Memory B cell (primary cell): ENCODE measurements at regions not wholly inside any gene's neighbourhood (a gene's known extent, or its start where the extent isn't known, plus 50 kb on each side); places are given as distances from the start of the nearest gene placed in this dataset.

Experiments
- ATAC-seq: fragments of 150-1000 bp; cut with Tn5 transposase; 2 replicates; pipeline ENCODE4 v1.10.0; 2021; ENCODE audit warnings: low read depth, mild to moderate bottlenecking, moderate library complexity
- DNase-seq, 2 donors: peaks; one replicate each; pipeline ENCODE4 v3.0.0; 2022; ENCODE audit warnings: low spot score in 2 of 2
- H3K27ac Mint-ChIP-seq: one replicate; pipeline ENCODE4 v1.8.0; 2022; ENCODE audit warnings: mild to moderate bottlenecking, moderate library complexity, mixed read lengths
- H3K27me3 Mint-ChIP-seq: one replicate; pipeline ENCODE4 v1.8.0; 2022; ENCODE audit warnings: mixed read lengths
- H3K36me3 Mint-ChIP-seq: one replicate; pipeline ENCODE4 v1.8.0; 2022; ENCODE audit warnings: mild to moderate bottlenecking, mixed read lengths
- H3K4me1 Mint-ChIP-seq: one replicate; pipeline ENCODE4 v1.8.0; 2022; ENCODE audit warnings: mixed read lengths
- H3K4me3 Mint-ChIP-seq: one replicate; pipeline ENCODE4 v1.8.0; 2022; ENCODE audit warnings: mild to moderate bottlenecking, moderate library complexity, mixed read lengths
- H3K9me3 Mint-ChIP-seq: one replicate; pipeline ENCODE4 v1.8.0; 2022; ENCODE audit warnings: mixed read lengths

- no peak for ATAC-seq
Observed at GRCh38 chr9:13646500-13647021, 367.1 kb upstream of the MPDZ start.

DNA sequence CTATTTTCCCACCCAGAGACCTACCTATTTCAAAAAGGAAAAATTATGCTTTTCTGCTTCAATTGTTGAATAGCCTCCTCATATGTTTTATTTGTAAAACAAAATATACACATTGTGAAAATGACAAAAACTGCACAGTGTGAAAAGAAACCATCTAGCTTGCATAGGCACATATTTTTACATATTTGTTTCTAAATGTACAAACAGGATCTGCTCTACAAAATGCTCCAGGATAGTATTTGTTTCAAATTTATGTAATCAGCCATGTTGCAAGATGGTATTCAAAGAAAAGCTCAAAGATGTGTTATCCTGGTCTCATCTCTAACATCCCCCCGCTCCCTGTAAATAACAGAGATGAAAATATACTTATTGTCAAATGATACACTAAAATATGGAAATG is 366.1 kb upstream of the MPDZ start:
- no peak overlapping the region for H3K4me3 Mint-ChIP-seq
- H3K4me1 Mint-ChIP-seq: no peaks in the 10 kb centered on the region
- H3K27me3 Mint-ChIP-seq: no peaks in the 10 kb centered on the region
- DNase-seq: no peak
- no peak overlapping the region for H3K27ac Mint-ChIP-seq
- H3K9me3 Mint-ChIP-seq: peaks cover 5% of the 10 kb centered on the region
- ATAC-seq: no peak
- H3K36me3 Mint-ChIP-seq: no peaks in the 10 kb centered on the region

More at GRCh38 chr9:13646500-13647021, 367.1 kb upstream of the MPDZ start:
- DNase-seq: no peak
- H3K27me3 Mint-ChIP-seq: no peaks in the 10 kb centered on the region
- H3K36me3 Mint-ChIP-seq: no peaks in the 10 kb centered on the region
- no peaks in the 10 kb centered on the region for H3K4me1 Mint-ChIP-seq
- no peak overlapping the region for H3K27ac Mint-ChIP-seq
- peaks cover 5% of the 10 kb centered on the region for H3K9me3 Mint-ChIP-seq
- H3K4me3 Mint-ChIP-seq: no peak overlapping the region

GRCh38 chr9:13644675-13645074 is 365.2 kb upstream of the MPDZ start:
- DNase-seq (no peak), ATAC-seq (no peak)
- H3K27ac Mint-ChIP-seq: no peak overlapping the region
- H3K36me3 Mint-ChIP-seq: no peaks in the 10 kb centered on the region
- no peak overlapping the region for H3K4me3 Mint-ChIP-seq
- H3K9me3 Mint-ChIP-seq: peaks cover 5% of the 10 kb centered on the region
- H3K27me3 Mint-ChIP-seq: no peaks in the 10 kb centered on the region
- H3K4me1 Mint-ChIP-seq: no peaks in the 10 kb centered on the region

DNA sequence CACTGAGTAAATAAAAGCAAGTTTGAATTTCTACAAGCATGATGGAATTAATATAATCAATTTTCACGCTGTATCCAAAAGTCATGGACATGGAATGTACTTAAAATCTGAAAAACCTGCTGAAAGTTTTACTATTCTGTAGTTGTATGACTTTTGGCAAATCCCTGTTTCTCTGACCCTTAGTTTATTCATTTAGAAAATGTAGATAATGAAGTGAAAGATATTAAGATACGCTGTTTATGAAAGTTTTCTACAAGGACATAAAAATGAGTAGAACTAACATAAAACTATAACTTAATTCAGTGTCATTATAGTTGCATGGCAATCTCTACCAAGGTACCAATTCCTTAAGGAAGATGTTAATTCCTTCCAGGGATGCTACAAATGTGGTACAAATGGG is 363.2 kb upstream of the MPDZ start:
- ATAC-seq: no peak
- H3K27ac Mint-ChIP-seq: no peak overlapping the region

GRCh38 chr9:13629067-13629466 is 349.6 kb upstream of the MPDZ start:
- Mint-ChIP-seq H3K27ac (no peak overlapping the region), H3K4me1 (no peaks in the 10 kb centered on the region), H3K36me3 (no peaks in the 10 kb centered on the region), H3K9me3 (peaks cover 18% of the 10 kb centered on the region), H3K27me3 (no peaks in the 10 kb centered on the region), H3K4me3 (no peak overlapping the region)
- no peak for DNase-seq
- no peak for ATAC-seq

More for the DNA sequence above, 363.2 kb upstream of the MPDZ start:
- Mint-ChIP-seq H3K4me3 (no peak overlapping the region), H3K9me3 (peaks cover 6% of the 10 kb centered on the region), H3K4me1 (no peaks in the 10 kb centered on the region), H3K36me3 (no peaks in the 10 kb centered on the region), H3K27me3 (no peaks in the 10 kb centered on the region)
- no peak for DNase-seq

GRCh38 chr9:13628526-13628925 is 349.0 kb upstream of the MPDZ start:
- no peak for DNase-seq
- no peaks in the 10 kb centered on the region for H3K27me3 Mint-ChIP-seq
- H3K4me3 Mint-ChIP-seq: no peak overlapping the region
- H3K27ac Mint-ChIP-seq: no peak overlapping the region
- H3K36me3 Mint-ChIP-seq: no peaks in the 10 kb centered on the region
- peaks cover 16% of the 10 kb centered on the region for H3K9me3 Mint-ChIP-seq
- no peaks in the 10 kb centered on the region for H3K4me1 Mint-ChIP-seq
- ATAC-seq: no peak

GRCh38 chr9:13627502-13627901 is 348.0 kb upstream of the MPDZ start:
- Mint-ChIP-seq H3K4me1 (no peaks in the 10 kb centered on the region), H3K4me3 (no peak overlapping the region), H3K27ac (no peak overlapping the region), H3K9me3 (peaks cover 12% of the 10 kb centered on the region), H3K27me3 (no peaks in the 10 kb centered on the region), H3K36me3 (no peaks in the 10 kb centered on the region)
- DNase-seq: no peak
- ATAC-seq: no peak

DNA sequence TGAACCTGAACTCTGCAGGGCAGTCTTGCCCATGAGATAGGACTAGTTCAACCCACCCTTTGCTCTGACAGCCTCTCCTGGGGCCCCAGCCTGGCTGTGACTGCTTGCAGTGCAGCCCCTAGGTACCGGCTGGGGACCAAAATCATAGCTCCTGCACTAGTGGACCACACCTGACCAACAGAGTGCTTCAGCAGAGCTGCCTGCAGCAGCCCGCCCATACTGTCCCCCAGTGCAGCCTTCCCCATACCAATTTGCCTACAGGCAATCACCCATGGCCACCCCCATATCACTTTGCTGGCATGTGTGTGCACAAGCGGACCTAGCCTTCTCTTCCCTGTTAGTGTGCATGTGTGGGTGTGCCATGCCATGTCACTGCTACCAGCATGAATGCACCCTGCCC is 347.6 kb upstream of the MPDZ start:
- Mint-ChIP-seq H3K9me3 (peaks cover 12% of the 10 kb centered on the region), H3K4me3 (no peak overlapping the region), H3K36me3 (no peaks in the 10 kb centered on the region), H3K4me1 (no peaks in the 10 kb centered on the region), H3K27ac (no peak overlapping the region), H3K27me3 (no peaks in the 10 kb centered on the region)
- DNase-seq (no peak), ATAC-seq (no peak)

GRCh38 chr9:13626601-13627000 is 347.1 kb upstream of the MPDZ start:
- peaks cover 10% of the 10 kb centered on the region for H3K9me3 Mint-ChIP-seq
- H3K36me3 Mint-ChIP-seq: no peaks in the 10 kb centered on the region
- H3K27ac Mint-ChIP-seq: no peak overlapping the region
- DNase-seq (no peak), ATAC-seq (no peak)
- no peak overlapping the region for H3K4me3 Mint-ChIP-seq
- no peaks in the 10 kb centered on the region for H3K4me1 Mint-ChIP-seq
- no peaks in the 10 kb centered on the region for H3K27me3 Mint-ChIP-seq

GRCh38 chr9:13621872-13622564 is 342.5 kb upstream of the MPDZ start:
- Mint-ChIP-seq H3K27me3 (no peaks in the 10 kb centered on the region), H3K36me3 (no peaks in the 10 kb centered on the region), H3K9me3 (peaks cover 2% of the 10 kb centered on the region), H3K4me3 (no peak overlapping the region), H3K27ac (no peak overlapping the region), H3K4me1 (no peaks in the 10 kb centered on the region)
- DNase-seq: no peak
- no peak for ATAC-seq

DNA sequence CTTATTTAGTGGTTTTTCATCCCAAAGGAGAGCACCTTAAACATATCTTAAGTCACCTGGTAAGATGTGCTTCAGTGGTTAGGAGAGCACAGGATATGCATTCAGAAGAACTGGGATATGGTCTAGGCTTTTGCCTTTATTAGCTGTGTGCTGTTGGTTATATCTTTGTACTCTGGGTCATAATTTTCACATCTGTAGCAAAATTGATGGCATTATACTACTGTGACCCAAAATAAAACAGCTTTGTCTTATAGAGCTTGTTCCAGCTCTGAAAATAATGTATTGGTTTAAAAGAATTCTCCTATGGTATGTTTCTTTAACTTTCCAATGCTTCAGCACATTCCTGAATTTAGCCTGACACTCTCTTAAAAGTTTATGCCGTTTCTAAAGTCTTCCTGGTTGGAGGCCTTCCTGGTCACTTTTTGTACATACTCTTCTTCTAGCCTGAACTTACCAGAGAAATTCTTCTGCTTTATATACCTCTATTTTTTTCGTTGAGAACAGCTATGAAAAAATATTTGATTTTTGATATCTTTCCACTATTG is 337.1 kb upstream of the MPDZ start:
- ATAC-seq (no peak), DNase-seq (no peak)
- H3K9me3 Mint-ChIP-seq: peaks cover 5% of the 10 kb centered on the region
- H3K27ac Mint-ChIP-seq: no peak overlapping the region
- H3K4me3 Mint-ChIP-seq: no peak overlapping the region
- no peaks in the 10 kb centered on the region for H3K36me3 Mint-ChIP-seq
- no peaks in the 10 kb centered on the region for H3K4me1 Mint-ChIP-seq
- H3K27me3 Mint-ChIP-seq: no peaks in the 10 kb centered on the region

DNA sequence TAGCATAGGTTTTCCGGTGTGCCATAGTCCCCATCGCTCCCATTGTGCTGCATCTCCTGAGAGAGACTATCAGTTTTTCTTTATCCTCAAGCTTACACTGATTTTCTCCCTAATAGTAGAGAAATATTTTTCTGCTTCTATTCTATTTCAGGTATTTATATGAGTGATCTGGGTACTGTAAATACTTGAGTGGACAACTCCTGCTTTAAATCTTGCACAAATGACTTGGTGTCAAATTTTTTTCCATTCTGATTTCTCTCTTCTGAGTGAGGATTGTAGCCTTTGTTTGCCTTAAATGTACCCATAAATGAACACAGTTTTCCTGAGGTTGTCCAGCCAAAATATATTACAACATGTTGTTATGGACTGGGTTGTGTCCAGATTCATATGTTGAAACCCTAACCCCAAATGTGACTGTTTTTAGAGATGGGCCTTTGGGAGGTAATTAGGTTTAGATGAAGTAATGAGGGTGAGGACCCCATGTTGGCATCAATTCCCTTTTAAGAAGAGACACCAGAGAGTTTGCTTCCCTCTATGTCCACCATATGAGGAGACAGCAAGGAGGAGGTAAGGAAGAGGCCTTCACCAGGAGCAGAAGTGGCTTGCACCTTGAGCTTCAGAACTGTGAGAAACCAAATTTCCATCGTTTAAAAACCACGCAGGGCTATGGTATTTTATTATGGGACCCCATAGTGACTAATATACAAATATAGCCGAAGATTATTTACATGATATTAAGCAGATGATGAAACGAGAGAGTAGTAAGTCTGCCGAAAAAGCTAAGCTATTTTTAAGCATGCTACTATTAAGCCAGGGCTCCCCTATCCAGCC is 336.4 kb upstream of the MPDZ start:
- no peaks in the 10 kb centered on the region for H3K36me3 Mint-ChIP-seq
- no peak overlapping the region for H3K27ac Mint-ChIP-seq
- peaks cover 5% of the 10 kb centered on the region for H3K9me3 Mint-ChIP-seq
- H3K4me1 Mint-ChIP-seq: no peaks in the 10 kb centered on the region
- DNase-seq (no peak), ATAC-seq (no peak)
- H3K4me3 Mint-ChIP-seq: no peak overlapping the region
- H3K27me3 Mint-ChIP-seq: no peaks in the 10 kb centered on the region

GRCh38 chr9:13614060-13614459 is 334.6 kb upstream of the MPDZ start:
- no peaks in the 10 kb centered on the region for H3K36me3 Mint-ChIP-seq
- H3K27ac Mint-ChIP-seq: no peak overlapping the region
- no peak overlapping the region for H3K4me3 Mint-ChIP-seq
- ATAC-seq: no peak
- no peak for DNase-seq
- H3K4me1 Mint-ChIP-seq: no peaks in the 10 kb centered on the region
- no peaks in the 10 kb centered on the region for H3K27me3 Mint-ChIP-seq
- H3K9me3 Mint-ChIP-seq: peaks cover 3% of the 10 kb centered on the region

- no peak overlapping the region for H3K27ac Mint-ChIP-seq
- DNase-seq (no peak), ATAC-seq (no peak)
- no peaks in the 10 kb centered on the region for H3K4me1 Mint-ChIP-seq
- H3K27me3 Mint-ChIP-seq: no peaks in the 10 kb centered on the region
- no peaks in the 10 kb centered on the region for H3K36me3 Mint-ChIP-seq
- H3K4me3 Mint-ChIP-seq: no peak overlapping the region
- H3K9me3 Mint-ChIP-seq: peaks cover 3% of the 10 kb centered on the region
Observed at GRCh38 chr9:13613296-13613695, 333.8 kb upstream of the MPDZ start.
